AG04450 (cell line): ENCODE measurements at regions not wholly inside any gene's neighbourhood (a gene's known extent, or its start where the extent isn't known, plus 50 kb on each side); places are given as distances from the start of the nearest gene placed in this dataset.

ENCODE experiments used
- CTCF ChIA-PET: fragments of 300-600, 350-600 bp; formaldehyde crosslinking; extraction: SDS; loops from one replicate; lab custom pipeline; 2022; ENCODE audit warnings: antibody characterized with exemption, inconsistent platforms; lab: Charles Lee
- POLR2A ChIA-PET: fragments of 350-600 bp; formaldehyde crosslinking; extraction: SDS; loops from one replicate; lab custom pipeline; 2021; ENCODE audit warnings: antibody characterized with exemption, inconsistent platforms; lab: Yijun Ruan, JAX
- DNase-seq: peaks from one replicate; pipeline ENCODE4 v3.0.0-alpha.2; 2011; ENCODE audit warnings: low read depth, low spot score
- H3K27ac ChIP-seq: one replicate; pipeline ENCODE4 v1.5.1; 2012; ENCODE audit warnings: low read depth, low read length, control low read depth
- H3K27me3 ChIP-seq: one replicate; pipeline ENCODE4 v1.6.0; 2012; ENCODE audit warnings: low read length; ENCODE audit not compliant: control insufficient read depth, insufficient read depth
- H3K4me3 ChIP-seq: 2 replicates; pipeline ENCODE4 v1.5.1; 2011; ENCODE audit warnings: mild to moderate bottlenecking, low read depth, low read length, control low read depth
- H3K9me3 ChIP-seq: 2 replicates; pipeline ENCODE4 v1.5.1; 2012; ENCODE audit warnings: low read length; ENCODE audit not compliant: control insufficient read depth, insufficient read depth
- TF ChIP-seq, protein P1 (sequence below): IDR thresholded peaks from 2 replicates; pipeline ENCODE4 v1.5.1; 2011; ENCODE audit warnings: low read depth, low read length, control low read depth, inconsistent platforms

DNA sequence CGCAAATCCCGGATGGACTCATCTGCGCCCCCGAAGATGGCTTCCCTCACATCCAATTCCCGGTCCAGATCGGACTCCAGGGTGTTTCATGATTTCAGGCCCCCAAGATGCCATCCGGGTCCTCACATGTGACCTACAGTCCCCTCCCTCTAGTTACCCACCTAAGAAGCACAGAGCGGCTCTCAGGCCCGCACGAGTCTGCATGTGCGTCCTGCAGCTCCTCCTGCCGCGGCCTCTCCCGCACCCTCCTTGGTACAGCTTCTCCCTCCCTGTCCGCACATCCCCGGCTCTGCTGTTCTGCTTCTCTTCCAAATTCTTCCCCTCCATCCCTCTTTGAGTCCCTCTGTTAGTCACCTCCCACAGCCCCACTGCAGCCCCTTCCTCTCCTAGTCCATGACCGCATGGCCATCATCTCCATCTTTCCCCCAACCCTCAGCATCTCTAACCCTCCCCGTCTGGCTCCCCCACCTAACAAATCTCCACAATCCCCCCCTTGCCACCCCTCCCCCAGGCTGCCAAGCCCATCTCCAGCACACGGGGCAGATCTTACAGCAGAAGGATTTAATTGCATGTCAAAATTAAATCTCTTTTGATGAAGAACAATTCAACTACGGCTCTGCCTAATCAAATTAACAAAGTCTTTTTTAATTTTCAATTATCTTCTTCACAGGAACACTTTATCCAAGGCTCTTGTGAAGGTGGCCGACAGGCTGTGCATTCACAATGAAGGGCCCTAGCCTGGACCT, 231.0 kb downstream of the RBFOX3 start:
- TF ChIP-seq, protein P1, sequence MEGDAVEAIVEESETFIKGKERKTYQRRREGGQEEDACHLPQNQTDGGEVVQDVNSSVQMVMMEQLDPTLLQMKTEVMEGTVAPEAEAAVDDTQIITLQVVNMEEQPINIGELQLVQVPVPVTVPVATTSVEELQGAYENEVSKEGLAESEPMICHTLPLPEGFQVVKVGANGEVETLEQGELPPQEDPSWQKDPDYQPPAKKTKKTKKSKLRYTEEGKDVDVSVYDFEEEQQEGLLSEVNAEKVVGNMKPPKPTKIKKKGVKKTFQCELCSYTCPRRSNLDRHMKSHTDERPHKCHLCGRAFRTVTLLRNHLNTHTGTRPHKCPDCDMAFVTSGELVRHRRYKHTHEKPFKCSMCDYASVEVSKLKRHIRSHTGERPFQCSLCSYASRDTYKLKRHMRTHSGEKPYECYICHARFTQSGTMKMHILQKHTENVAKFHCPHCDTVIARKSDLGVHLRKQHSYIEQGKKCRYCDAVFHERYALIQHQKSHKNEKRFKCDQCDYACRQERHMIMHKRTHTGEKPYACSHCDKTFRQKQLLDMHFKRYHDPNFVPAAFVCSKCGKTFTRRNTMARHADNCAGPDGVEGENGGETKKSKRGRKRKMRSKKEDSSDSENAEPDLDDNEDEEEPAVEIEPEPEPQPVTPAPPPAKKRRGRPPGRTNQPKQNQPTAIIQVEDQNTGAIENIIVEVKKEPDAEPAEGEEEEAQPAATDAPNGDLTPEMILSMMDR = no peak
- Histone ChIP-seq H3K27me3 (peaks cover 2% of the 10 kb centered on the region), H3K4me3 (no peak overlapping the region), H3K9me3 (peaks cover 10% of the 10 kb centered on the region; the same call in 1 of the 2 replicates), H3K27ac (no peak overlapping the region)
- no peak for DNase-seq
- ChIA-PET CTCF (interaction anchor here (1.8 kb wide), 1 partner anchor 12 kb away, joined by 6 read pairs; no protein-coding TSS in a partner anchor), POLR2A (no interaction called here)

DNA sequence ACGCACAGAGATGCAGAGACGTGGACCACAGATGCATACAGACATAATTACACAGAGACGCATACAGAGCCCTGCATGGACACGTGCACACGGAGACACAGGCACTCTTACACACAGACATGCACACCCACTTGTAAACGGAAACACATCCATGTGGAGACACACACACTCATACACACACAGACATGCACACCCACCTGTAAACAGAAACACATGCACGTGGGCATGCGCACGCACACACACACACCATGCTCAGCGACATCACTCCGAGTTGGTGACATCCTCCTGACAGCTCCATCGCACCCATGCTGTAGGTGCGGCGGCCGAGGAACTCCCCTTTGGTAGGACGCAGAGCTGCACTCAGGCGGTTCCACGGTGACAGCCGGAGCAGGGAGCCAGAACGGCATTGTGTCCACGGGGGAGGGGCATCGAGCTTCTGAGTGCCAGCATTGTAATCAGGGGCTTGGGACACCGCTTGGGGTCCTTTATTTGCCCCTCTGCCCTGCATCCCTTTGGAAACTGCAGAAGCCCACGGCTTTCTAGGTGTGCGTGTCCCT, 233.5 kb downstream of the RBFOX3 start:
- ChIA-PET POLR2A (no interaction called here), CTCF (no interaction called here)
- Histone ChIP-seq H3K27me3 (peaks cover 2% of the 10 kb centered on the region), H3K4me3 (no peak overlapping the region), H3K9me3 (no peaks in the 10 kb centered on the region), H3K27ac (no peak overlapping the region)
- no peak for DNase-seq
- TF ChIP-seq, protein P1 = no peak

DNA sequence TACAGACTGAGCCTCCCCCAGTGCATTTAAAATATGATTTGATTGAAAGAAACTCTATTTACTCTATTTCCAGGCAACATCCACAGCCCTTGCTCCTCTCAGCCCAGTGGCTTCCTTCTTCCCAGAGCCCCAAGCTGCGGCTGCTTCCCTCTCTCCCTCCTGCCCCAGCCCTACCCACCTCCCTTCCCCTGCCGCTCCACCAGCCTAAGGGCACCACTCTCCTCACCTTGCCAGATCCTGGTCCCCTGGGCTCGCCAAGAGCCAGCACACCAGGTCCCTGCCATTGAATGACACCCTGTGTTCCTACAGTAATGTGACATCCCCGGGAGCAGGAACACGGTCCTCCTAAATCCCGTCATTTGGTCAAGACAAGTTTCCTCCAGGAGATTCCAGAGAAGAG, 236.0 kb downstream of the RBFOX3 start:
- no peak for DNase-seq
- H3K9me3 ChIP-seq = no peaks in the 10 kb centered on the region; the same call in 1 of the 2 replicates
- CTCF ChIA-PET = interaction anchor here (0.9 to 1.4 kb wide), 2 partner anchors 16 to 26 kb away, joined by 3 to 5 read pairs; no protein-coding TSS in a partner anchor
- POLR2A ChIA-PET = no interaction called here
- peaks cover 4% of the 10 kb centered on the region for H3K27me3 ChIP-seq
- no peak overlapping the region for H3K4me3 ChIP-seq
- TF ChIP-seq, protein P1 = no peak
- no peak overlapping the region for H3K27ac ChIP-seq

DNA sequence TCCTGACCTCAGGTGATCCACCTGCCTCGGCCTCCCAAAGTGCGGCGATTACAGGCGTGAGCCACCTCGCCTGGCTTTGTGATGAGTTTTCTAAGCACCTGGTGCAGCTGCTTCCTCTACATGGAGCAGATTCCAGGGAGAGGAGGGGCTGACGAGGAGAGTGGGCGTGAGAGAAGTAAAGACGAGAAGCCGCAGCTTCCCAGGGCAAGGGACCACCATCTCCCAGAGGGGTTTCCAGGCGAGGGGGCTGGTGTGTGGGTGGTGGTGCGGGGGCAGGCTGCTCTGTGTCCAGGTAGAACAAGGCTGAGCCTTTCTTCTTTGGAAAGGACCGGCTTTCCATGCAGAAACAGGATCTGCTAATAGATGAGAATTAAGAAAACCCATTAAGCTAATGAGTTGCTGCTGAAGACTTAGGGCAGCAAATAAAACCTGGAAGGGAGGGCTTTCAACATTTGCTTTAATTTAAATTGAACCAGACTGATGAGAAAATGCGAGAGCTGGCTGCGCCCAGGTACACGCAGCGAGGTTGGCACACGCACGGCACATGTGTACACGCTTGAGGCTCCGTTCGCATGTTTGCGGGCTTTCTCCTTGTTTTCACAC, 236.7 kb downstream of the RBFOX3 start:
- ChIA-PET POLR2A (no interaction called here), CTCF (interaction anchor here (1.4 kb wide), 1 partner anchor 17 kb away, joined by 5 read pairs; no protein-coding TSS in a partner anchor)
- TF ChIP-seq, protein P1 = no peak
- no peak for DNase-seq
- Histone ChIP-seq H3K4me3 (no peak overlapping the region), H3K27ac (no peak overlapping the region), H3K27me3 (peaks cover 4% of the 10 kb centered on the region), H3K9me3 (no peaks in the 10 kb centered on the region; the same call in 1 of the 2 replicates)
